ENCODE measurements at regions not wholly inside any gene's neighbourhood (a gene's known extent, or its start where the extent isn't known, plus 50 kb on each side); places are given as distances from the start of the nearest gene placed in this dataset.

GRCh38 chr11:8803973-8804372 lies 107.0 kb upstream of the AKIP1 start:
- CTCF ChIA-PET = no interaction called here

GRCh38 chr11:8805296-8805695 lies 105.7 kb upstream of the AKIP1 start:
- H3K9me3 Mint-ChIP-seq (ENCODE audit: low read depth, unreplicated experiment) = no peaks in the 10 kb centered on the region
- TF ChIP-seq, protein P1, sequence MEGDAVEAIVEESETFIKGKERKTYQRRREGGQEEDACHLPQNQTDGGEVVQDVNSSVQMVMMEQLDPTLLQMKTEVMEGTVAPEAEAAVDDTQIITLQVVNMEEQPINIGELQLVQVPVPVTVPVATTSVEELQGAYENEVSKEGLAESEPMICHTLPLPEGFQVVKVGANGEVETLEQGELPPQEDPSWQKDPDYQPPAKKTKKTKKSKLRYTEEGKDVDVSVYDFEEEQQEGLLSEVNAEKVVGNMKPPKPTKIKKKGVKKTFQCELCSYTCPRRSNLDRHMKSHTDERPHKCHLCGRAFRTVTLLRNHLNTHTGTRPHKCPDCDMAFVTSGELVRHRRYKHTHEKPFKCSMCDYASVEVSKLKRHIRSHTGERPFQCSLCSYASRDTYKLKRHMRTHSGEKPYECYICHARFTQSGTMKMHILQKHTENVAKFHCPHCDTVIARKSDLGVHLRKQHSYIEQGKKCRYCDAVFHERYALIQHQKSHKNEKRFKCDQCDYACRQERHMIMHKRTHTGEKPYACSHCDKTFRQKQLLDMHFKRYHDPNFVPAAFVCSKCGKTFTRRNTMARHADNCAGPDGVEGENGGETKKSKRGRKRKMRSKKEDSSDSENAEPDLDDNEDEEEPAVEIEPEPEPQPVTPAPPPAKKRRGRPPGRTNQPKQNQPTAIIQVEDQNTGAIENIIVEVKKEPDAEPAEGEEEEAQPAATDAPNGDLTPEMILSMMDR (IDR thresholded peaks at IDR 0.05; ENCODE audit: unreplicated experiment) = no peak
- CTCF ChIA-PET = no interaction called here
- no peak for DNase-seq
- peaks cover 24% of the 10 kb centered on the region for H3K4me1 Mint-ChIP-seq (ENCODE audit: low read depth, unreplicated experiment)
- H3K4me3 Mint-ChIP-seq (ENCODE audit: low read depth, unreplicated experiment) = no peak overlapping the region
- no TSS peak for BruUV-seq (replicated peaks)
- H3K36me3 Mint-ChIP-seq (ENCODE audit: insufficient read depth, unreplicated experiment) = peaks cover 18% of the 10 kb centered on the region
- H3K27me3 Mint-ChIP-seq (ENCODE audit: unreplicated experiment) = no peaks in the 10 kb centered on the region
- H3K27ac Mint-ChIP-seq (ENCODE audit: unreplicated experiment) = no peak overlapping the region
- intact Hi-C loops (cut with micrococcal nuclease; ENCODE audit: unreplicated experiment) = no loop called here

More at GRCh38 chr11:8803973-8804372, 107.0 kb upstream of the AKIP1 start:
- Mint-ChIP-seq H3K27ac (ENCODE audit: unreplicated experiment) (no peak overlapping the region), H3K36me3 (ENCODE audit: insufficient read depth, unreplicated experiment) (peaks cover 6% of the 10 kb centered on the region), H3K27me3 (ENCODE audit: unreplicated experiment) (no peaks in the 10 kb centered on the region), H3K4me3 (ENCODE audit: low read depth, unreplicated experiment) (no peak overlapping the region), H3K4me1 (ENCODE audit: low read depth, unreplicated experiment) (peaks cover 21% of the 10 kb centered on the region), H3K9me3 (ENCODE audit: low read depth, unreplicated experiment) (no peaks in the 10 kb centered on the region)
- intact Hi-C loops (cut with micrococcal nuclease; ENCODE audit: unreplicated experiment) = no loop called here
- TF ChIP-seq, protein P1 (IDR thresholded peaks at IDR 0.05; ENCODE audit: unreplicated experiment) = no peak
- no peak for DNase-seq
- BruUV-seq (replicated peaks) = no TSS peak

GRCh38 chr11:8806974-8807373 lies 104.0 kb upstream of the AKIP1 start:
- no TSS peak for BruUV-seq (replicated peaks)
- H3K9me3 Mint-ChIP-seq (ENCODE audit: low read depth, unreplicated experiment) = no peaks in the 10 kb centered on the region
- H3K27ac Mint-ChIP-seq (ENCODE audit: unreplicated experiment) = no peak overlapping the region
- TF ChIP-seq, protein P1 (IDR thresholded peaks at IDR 0.05; ENCODE audit: unreplicated experiment) = no peak
- H3K36me3 Mint-ChIP-seq (ENCODE audit: insufficient read depth, unreplicated experiment) = peaks cover 29% of the 10 kb centered on the region
- no peak for DNase-seq
- H3K4me1 Mint-ChIP-seq (ENCODE audit: low read depth, unreplicated experiment) = peaks cover 24% of the 10 kb centered on the region
- H3K27me3 Mint-ChIP-seq (ENCODE audit: unreplicated experiment) = no peaks in the 10 kb centered on the region
- H3K4me3 Mint-ChIP-seq (ENCODE audit: low read depth, unreplicated experiment) = no peak overlapping the region
- CTCF ChIA-PET = interaction anchor here (1.2 to 1.6 kb wide), 2 partner anchors 12 to 118 kb away, joined by 4 to 6 read pairs; no protein-coding TSS in a partner anchor
- intact Hi-C loops (cut with micrococcal nuclease; ENCODE audit: unreplicated experiment) = no loop called here

- no TSS peak for BruUV-seq (replicated peaks)
- no peak for DNase-seq
- Mint-ChIP-seq H3K4me1 (ENCODE audit: low read depth, unreplicated experiment) (peaks cover 24% of the 10 kb centered on the region), H3K27me3 (ENCODE audit: unreplicated experiment) (no peaks in the 10 kb centered on the region), H3K36me3 (ENCODE audit: insufficient read depth, unreplicated experiment) (peaks cover 29% of the 10 kb centered on the region), H3K9me3 (ENCODE audit: low read depth, unreplicated experiment) (no peaks in the 10 kb centered on the region), H3K27ac (ENCODE audit: unreplicated experiment) (peak overlapping the region; percentile 45), H3K4me3 (ENCODE audit: low read depth, unreplicated experiment) (peak overlapping the region; percentile 82)
- TF ChIP-seq, protein P1 (IDR thresholded peaks at IDR 0.05; ENCODE audit: unreplicated experiment) = no peak
- CTCF ChIA-PET = interaction anchor here (1.2 to 1.6 kb wide), 3 partner anchors 13 to 119 kb away, joined by 4 to 6 read pairs (median 4); no protein-coding TSS in a partner anchor
- intact Hi-C loops (cut with micrococcal nuclease; ENCODE audit: unreplicated experiment) = loop anchor here (1.0 kb wide), 1 partner anchor 119 kb away; no protein-coding TSS in a partner anchor
Measured at GRCh38 chr11:8807544-8808225, 103.3 kb upstream of the AKIP1 start.
